Jurkat, Clone E6-1 (cell line): ENCODE measurements at regions not wholly inside any gene's neighbourhood (a gene's known extent, or its start where the extent isn't known, plus 50 kb on each side); places are given as distances from the start of the nearest gene placed in this dataset.
"Not testable (repeated sequence)": the region's sequence is repeated elsewhere in the genome, so short reads cannot be mapped to it uniquely, and the experiment has no call there.

ENCODE experiments used
- DNase-seq: peaks from one replicate; pipeline ENCODE4 v3.0.0-alpha.2; 2011; ENCODE audit warnings: low read depth, low spot score
- H3K4me3 ChIP-seq: 2 replicates; pipeline ENCODE4 v1.5.1; 2011; ENCODE audit warnings: mild to moderate bottlenecking, low read length, control low read depth, moderate library complexity

- DNase-seq, result no peak
- H3K4me3 ChIP-seq, result no peak overlapping the region
Measured at GRCh38 chr6:61217714-61218113, 1068.3 kb downstream of the KHDRBS2 start.

- no peak overlapping the region for H3K4me3 ChIP-seq
- peak; percentile 6 for DNase-seq
Measured at GRCh38 chr6:61210549-61210948, 1075.5 kb downstream of the KHDRBS2 start.

GRCh38 chr6:61203966-61204496, 1082.0 kb downstream of the KHDRBS2 start:
- no peak for DNase-seq
- H3K4me3 ChIP-seq, result no peak overlapping the region

GRCh38 chr6:61200444-61200843, 1085.6 kb downstream of the KHDRBS2 start:
- no peak for DNase-seq
- no peak overlapping the region for H3K4me3 ChIP-seq

GRCh38 chr6:61193771-61194170, 1092.3 kb downstream of the KHDRBS2 start:
- no peak for DNase-seq
- H3K4me3 ChIP-seq, result no peak overlapping the region

- no peak for DNase-seq
- H3K4me3 ChIP-seq, result no peak overlapping the region
Measured at GRCh38 chr6:61192610-61193009, 1093.4 kb downstream of the KHDRBS2 start.

GRCh38 chr6:61168878-61169277, 1117.1 kb downstream of the KHDRBS2 start:
- no peak overlapping the region for H3K4me3 ChIP-seq
- no peak for DNase-seq

GRCh38 chr6:61149039-61149438, 1137.0 kb downstream of the KHDRBS2 start:
- H3K4me3 ChIP-seq, DNase-seq: not testable (repeated sequence)

- not testable (repeated sequence) for DNase-seq, H3K4me3 ChIP-seq
Measured at GRCh38 chr6:61142261-61142660, 1143.8 kb downstream of the KHDRBS2 start.

GRCh38 chr6:61134028-61134427, 1152.0 kb downstream of the KHDRBS2 start:
- no peak for DNase-seq
- no peak overlapping the region for H3K4me3 ChIP-seq

GRCh38 chr6:61114185-61114584, 1171.8 kb downstream of the KHDRBS2 start:
- H3K4me3 ChIP-seq, DNase-seq: not testable (repeated sequence)

GRCh38 chr6:61107914-61108313, 1178.1 kb downstream of the KHDRBS2 start:
- H3K4me3 ChIP-seq, DNase-seq: not testable (repeated sequence)

- DNase-seq, H3K4me3 ChIP-seq: not testable (repeated sequence)
Measured at GRCh38 chr6:61103660-61104059, 1182.4 kb downstream of the KHDRBS2 start.

- H3K4me3 ChIP-seq, result no peak overlapping the region
- DNase-seq, result no peak
Measured at GRCh38 chr6:61100072-61100471, 1186.0 kb downstream of the KHDRBS2 start.

GRCh38 chr6:61099561-61099960, 1186.5 kb downstream of the KHDRBS2 start:
- not testable (repeated sequence) for DNase-seq, H3K4me3 ChIP-seq

GRCh38 chr6:61087986-61088385, 1198.0 kb downstream of the KHDRBS2 start:
- DNase-seq, H3K4me3 ChIP-seq: not testable (repeated sequence)

- DNase-seq, result no peak
Measured at GRCh38 chr6:61044011-61044410, 1242.0 kb downstream of the KHDRBS2 start.

More at GRCh38 chr6:61044011-61044410, 1242.0 kb downstream of the KHDRBS2 start:
- no peak overlapping the region for H3K4me3 ChIP-seq
